NCI-H82 treated with DMSO at 0.1 percent for 48 hours (cell line): ENCODE measurements at regions not wholly inside any gene's neighbourhood (a gene's known extent, or its start where the extent isn't known, plus 50 kb on each side); places are given as distances from the start of the nearest gene placed in this dataset.
"Not testable (repeated sequence)": the region's sequence is repeated elsewhere in the genome, so short reads cannot be mapped to it uniquely, and the experiment has no call there.

Experiments used
- DNase-seq: peaks from one replicate; lab custom pipeline; 2025; ENCODE audit not compliant: unreplicated experiment; lab: John Stamatoyannopoulos, UW

DNA sequence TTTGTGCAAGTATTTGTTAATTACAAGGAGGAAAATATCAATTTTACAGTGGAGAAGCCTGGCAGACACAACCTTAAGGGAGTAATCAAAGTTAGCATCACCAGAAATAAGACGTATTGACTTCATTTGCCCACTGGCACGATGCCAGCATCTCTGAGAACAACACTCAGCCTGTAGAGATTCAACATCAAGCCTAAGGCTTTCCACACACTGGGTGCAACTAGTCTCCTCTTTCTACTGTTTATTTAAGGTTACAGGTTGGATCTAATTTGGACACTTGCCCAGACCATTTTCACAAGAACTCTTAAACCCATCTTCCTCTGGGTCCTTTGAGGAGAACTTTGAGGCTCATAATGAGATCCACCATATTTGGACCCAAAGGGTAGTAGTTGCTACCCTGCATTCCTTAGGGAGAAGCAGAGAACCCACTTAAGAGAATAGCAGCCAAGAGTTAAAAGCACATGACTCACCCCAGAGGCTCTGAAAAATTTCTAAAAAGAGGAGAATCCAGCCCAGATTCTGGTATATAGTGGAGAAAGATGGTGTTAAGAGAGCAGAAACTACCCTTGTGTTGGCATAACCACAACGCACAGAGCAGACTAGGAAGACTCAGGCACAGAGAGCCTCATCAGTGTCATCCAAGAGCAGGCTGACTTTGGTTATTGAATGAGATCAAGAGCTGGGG is 97.3 kb downstream of the CCDC71L start:
- no peak for DNase-seq

DNA sequence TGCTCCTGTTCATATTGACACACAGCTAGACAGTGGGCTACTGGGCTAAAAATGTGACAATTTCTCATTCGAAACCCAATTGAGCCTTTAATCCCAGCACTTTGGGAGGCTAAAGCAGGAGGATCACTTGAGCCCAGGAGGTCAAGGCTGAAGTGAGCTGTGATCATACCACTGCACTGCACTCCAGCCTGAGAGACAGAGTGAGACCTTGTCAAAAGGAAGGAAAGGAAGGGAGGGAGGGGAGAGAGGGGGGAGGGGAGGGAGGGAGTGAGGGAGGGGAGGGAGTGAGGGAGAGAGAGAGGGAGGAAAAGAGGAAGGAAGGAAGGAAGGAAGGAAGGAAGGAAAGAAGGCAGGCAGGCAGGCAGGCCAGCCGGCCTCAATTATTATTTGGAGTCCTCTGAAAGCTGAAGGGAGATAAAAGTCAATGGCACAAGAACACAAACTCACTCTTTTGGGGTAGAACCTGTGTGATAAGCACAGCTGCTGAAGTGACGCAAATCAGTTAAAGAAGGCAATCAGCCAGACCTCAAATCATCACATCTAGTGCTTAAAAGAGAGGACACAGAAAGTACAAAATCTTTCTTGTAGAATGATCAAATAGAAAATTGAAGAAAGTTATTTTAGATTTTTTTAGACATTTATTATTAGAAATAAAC is 98.1 kb downstream of the CCDC71L start:
- DNase-seq = no peak

DNA sequence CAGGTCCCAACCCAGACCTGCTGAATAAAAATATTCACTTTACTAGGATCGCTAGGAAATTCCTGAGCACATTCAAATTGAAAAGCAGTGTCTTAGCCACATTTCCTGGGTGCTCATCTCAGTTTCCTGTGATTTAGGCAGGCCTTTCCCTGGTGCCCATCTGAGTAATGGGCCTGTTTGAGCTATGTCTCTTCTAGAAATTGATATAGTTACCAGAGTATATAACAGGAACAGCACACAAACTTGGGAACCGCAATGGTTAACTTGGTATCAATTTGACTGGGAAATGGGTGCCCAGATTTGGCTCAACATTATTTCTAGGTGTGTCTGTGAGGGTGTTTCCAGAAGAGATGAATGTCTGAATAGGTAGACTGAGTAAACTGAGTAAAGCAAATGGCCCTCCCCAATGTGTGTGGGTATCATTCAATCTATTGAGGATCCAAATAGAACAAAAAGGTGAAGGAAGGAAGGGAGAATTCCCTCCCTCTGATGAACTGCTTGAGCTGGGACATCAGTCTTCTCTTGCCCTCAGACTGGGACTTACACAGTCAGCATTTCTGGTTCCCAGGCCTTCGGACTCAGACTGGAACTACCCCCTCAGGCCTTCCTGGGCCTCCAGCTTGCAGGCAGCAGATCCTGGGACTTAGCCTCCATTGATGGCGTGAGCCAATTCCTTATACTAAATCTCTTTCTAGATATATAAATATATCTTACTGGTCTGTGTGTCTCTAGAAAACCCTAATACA is 99.1 kb downstream of the CCDC71L start:
- DNase-seq = no peak

DNA sequence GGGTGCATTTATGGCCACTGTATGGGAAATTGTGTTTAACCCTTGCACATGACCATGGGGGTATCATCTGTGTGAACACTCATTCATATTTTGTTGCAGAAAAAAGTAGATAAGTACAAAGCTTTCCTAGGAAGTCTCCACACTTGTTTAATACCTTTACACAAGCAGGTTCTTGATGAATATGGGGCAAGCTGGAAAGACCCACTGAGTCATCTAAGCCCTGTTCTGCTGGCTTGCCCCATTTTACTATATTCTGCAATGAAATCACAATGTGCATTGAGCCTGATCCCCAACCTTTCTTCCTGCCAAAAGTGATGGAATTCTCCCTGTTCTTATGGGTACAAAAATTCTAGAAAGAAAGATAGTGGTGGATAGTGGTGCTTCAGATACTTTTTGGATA is 99.8 kb downstream of the CCDC71L start:
- no peak for DNase-seq

DNA sequence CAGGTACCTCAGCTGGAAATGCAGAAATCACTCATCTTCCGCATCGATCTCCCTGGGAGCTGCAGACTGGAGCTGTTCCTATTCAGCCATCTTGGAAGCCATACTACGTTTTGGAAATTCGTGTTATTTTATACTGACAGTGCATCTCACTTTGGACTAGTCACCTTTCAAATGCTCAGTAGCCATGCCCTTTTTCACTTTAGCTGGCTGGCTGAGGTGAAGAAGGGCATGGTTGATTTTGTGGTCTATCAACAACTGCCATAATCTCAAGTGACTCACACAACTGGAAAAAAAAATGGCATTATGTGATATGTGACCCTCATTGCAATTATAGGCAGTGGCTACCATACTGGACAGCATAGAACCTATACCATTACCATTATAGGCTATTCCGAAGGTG is 100.5 kb downstream of the CCDC71L start:
- DNase-seq = no peak

DNA sequence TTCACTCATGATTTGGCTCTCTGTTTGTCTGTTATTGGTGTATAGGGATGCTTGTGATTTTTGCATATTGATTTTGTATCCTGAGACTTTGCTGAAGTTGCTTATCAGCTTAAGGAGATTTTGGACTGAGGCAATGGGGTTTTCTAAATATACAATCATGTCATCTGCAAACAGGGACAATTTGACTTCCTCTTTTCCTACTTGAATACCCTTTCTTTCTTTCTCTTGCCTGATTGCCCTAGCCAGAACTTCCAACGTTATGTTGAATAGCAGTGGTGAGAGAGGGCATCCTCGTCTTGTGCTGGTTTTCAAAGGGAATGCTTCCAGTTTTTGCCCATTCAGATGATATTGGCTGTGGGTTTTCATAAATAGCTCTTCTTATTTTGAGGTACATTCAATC is 104.7 kb downstream of the CCDC71L start:
- DNase-seq = not testable (repeated sequence)

DNA sequence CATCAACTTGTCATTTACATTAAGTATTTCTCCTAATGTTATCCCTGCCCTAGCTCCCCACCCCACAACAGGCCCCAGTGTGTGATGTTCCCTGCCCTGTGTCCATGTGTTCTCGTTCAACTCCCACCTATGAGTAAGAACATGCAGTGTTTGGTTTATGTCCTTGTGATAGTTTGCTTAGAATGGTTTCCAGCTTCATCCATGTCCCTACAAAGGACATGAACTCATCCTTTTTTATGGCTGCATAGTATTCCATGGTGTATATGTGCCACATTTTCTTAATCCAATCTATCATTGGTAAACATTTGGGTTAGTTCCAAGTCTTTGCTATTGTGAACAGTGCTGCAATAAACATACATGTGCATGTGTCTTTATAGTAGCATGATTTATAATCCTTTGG is 106.3 kb downstream of the CCDC71L start:
- not testable (repeated sequence) for DNase-seq

DNA sequence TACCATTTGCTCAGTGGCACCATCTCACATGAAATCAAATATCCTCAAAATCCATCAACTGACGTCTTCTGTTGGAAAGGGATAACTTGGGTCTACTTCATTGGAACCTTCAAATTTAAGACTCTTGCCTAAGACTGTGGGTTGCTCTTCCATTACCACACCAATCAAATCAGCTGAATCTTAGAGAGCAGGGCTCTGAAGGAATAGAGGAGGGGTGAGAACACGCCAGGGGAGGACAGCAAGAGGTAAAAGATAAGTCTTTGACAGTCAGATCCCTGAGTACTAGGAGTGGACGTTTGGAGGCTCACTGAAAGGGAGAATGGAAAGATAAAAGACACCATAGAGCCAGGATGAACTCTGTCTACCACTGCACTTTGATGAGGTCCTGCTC is 107.5 kb downstream of the CCDC71L start:
- no peak for DNase-seq

DNA sequence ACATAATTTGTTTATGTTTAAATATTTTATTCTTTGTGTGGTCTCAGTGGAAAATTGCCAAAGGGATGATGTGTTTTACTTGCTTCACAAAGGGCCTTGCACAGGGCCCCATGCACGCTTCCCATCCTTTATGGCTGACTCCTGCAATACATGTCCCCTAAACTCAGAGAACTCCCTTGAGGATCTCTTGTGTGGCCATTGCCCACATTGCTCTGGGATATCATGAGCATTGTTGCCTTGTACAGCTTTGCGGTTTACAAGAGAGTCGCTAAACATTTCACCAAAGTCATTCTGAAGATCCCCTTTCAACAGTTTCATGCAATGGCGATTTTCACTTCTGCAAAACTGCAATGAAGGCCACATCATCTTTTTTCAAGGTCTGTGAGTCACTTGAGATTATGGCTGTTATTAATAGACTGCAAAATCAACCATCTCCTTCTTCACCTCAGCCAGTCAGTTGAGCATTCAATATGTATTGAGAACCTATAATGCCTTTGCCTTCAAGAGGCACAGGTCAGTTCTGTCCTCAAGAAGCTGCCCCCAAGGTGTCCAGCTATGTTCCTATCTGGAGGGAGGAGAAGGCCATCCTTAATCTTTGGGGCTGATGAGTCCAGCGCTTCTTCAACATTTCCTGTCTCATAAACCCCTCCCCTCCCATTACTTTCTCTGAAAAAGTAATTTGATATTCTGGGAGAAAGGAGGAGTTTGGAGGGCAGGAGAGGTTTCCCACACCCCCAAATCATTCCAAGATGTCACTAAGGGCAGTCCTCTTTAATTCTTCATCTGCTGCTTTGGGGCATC is 108.1 kb downstream of the CCDC71L start:
- DNase-seq = no peak

DNA sequence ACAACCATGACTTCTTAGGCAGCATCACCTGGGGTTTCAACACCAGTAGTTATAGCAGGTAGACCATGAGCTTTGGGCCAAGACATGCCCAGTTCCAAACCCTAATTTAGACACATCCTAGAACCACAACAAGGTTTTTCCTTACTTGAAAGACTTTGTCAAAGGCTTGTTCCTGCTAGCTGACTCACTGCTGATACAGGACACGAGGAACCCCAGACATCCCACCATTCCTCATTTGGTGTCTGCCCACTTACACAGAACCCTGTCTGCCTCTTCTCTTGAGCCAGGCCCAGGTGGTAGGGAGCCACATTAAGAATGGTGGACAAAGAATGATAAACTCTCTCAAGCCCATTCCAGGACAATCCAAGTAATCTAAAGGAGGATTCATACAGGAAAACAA is 109.0 kb downstream of the CCDC71L start:
- no peak for DNase-seq

DNA sequence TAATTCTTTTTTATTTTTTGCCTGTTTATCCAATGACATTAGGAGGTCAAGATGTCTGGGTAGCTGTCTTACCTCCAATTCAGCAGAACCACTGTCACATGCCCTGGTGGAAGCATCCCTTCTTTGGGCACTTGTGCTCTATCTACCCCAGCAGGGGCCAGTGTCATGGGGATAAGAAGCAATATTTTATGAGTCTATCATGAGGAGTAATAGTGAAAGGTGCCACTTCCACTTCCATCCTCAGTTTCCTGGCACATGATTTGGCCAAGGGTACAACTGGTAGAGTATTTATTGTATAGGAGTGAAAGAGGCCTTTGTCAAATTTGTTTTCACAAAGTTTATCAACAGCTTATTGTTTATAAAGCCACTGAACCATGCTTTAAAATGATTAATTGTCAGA is 112.5 kb downstream of the CCDC71L start:
- DNase-seq = no peak

DNA sequence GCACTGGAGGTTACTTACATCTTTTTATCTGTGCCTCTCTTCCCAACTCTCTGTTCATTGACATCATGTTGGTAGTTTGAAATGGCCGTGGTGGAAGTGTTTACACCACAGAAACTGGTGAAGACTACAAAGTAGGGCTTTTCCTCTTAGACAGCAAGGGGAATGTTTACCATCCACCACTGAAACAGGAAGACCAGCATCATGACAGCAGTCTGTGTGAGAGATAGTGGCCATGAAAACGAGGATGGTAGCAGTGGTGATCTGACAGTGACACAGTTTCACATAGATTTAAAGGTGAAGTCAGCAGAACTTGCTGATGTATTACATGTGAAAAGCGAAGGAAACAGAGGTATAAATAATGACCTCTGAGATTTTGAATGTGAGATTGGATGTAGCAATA is 115.7 kb downstream of the CCDC71L start:
- no peak for DNase-seq

DNA sequence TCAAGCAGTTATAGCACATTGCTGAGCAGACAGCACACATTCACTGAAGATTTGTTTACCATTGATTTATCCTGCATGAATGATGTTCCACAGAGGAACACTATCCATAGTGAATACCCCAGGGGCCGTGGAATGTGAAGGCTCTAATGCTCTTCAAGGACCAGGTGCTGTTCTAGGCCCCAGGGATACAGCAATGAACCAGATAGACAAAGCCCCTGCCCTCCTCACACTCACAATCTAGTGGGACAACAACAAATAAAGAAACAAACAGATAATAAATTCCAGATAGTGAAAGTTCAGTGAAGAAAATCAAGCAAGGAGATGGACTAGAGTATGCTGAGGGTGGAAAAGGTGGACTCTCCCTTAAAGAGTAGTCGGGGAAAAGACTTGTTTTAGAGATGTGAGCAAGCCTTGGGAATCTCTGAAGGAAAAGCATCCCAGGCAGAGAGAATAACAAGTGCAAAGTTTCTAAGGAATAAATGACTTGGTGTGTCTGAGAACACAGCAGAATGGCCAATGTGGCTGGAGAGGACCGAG is 117.7 kb downstream of the CCDC71L start:
- DNase-seq = no peak

DNA sequence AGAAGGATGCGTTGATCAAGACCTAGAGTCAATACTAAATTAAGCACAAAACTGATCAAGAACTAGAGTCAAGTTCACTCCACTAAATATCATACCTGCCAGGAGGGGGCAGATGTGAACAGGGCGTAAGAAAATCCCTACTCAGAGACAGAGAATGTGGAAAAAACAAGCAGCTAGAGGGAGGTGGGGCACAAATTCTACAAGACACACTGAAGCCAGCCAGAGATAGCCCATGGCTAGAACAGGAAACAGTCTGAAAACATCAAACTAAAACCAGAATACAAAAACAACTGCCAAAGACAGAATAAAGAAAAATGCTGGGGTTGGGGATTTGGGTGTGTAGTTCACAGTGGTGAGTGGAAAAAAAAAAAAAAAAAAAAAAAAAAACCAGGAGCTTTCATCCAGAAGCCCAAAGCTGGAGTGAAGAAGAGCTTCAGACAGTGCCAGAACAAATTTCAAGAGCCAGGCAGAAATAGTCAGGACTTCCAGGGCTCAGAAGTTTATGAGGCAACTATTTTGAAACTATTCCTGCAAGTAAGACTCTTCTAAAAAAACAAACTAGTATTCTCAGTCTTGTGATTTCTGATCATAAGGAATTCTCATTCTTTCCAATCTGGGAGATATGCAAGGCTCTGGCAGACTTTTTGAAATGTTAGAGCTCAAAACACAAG is 118.3 kb downstream of the CCDC71L start:
- DNase-seq = peak; percentile 38

DNA sequence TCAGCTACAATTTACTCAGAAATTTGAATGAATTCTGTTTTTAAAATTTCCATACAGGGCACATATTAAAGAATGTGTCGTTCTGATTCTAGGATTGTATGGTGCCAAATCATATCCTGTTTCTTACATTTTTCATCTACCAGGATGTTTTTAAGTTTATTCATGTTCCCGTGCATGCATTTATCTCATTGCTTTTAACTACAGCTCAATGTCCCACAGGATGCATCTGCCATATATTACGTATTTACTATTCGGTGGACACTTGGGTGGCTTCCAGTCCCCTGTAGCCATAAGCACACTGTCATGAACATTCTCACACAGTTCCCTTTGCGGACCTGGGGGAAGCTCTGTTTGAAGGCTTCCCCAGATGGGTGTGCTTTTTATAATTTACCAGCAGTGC is 122.3 kb downstream of the CCDC71L start:
- DNase-seq = no peak

DNA sequence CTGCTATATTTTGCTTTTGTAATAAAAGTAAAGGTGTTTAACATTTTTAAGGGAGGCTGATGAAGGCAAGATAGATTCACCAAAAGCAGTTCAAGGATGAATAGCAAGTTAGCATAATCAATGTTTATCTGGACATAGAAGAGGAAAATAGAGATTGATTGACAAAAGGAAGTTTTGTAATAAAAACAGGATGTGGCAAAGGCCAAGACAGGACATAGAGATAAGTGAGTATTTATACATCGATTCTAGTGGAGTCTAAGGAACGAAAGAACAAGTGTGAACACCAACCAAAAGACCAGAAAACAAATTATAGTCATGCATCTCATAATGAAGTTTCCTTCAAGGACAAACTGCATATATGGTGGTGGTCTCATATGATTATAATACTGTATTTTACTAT is 123.8 kb downstream of the CCDC71L start:
- no peak for DNase-seq

DNA sequence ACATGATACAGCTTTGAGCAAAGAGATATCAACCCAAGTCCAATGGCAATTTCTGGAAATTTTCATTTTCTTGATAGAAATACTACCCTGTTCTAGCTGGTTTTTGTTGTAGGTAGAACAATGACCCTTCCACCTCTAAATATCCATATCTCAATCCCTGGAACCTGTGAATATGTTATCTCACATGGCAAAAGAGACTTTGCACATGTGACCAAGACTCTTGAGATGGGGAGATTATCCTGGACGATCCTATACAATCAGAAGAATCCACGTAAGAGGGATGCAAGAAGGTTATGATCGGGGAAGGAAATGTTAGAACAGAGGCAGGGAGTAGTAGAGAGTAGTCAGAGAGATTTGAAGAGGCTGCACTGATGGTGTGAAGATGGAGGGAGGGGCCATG is 124.9 kb downstream of the CCDC71L start:
- DNase-seq = no peak

DNA sequence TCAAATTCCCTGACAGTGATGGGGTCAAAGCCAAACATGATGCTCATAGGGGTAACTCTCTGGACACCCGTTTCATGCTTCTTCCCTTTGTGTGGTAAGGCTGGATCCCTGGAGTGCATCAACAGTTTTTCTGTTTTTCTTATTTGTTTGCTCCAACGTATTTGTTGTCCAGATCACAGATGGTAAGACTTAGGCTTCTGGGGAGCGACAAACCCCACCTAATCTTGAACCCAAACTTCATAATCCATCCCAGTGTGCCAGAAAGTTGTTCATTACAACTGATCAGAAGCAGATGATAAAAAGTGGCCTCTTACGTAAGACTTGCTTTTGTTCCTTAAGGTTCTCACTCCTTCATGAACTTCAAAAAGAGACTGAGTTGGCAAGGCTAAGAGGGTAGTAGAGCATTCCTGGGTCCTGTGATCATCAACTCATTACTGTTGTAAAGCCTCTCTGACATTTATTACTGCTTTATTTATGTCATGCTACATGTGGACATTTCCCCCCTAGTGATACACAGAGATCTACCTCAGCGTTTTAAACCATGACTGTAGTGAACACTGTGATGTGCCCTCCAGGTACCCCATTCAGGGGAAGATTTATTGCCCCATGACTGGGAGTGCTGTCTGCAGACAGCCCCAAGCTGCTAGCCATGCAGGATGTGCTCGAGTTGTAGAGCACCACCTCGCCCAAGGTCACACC is 125.6 kb downstream of the CCDC71L start:
- DNase-seq = no peak

DNA sequence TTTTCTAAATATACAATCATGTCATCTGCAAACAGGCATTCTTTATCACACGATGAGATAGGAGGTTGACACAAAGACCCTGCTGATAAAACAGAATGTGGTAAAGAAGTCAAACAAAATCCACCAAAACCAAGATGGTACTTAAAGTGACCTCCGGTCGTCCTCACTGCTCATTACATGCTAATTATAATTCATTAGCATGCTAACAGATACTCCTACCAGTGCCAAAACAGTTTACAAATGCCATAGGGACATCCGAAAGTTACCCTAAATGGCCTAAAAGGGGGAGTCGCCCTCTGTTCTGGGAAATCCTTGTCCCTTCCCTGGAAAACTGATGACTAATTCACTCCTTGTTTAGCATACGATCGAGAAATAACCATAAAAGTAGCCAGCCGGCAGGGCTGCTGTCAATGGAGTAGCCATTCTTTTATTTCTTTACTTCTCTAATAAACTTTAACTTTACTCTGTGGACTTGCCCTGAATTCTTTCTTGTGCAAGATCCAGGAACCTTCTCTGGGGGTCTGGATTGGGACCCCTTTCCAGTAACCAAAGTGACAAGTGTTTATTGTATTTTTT is 126.6 kb downstream of the CCDC71L start:
- DNase-seq = no peak

DNA sequence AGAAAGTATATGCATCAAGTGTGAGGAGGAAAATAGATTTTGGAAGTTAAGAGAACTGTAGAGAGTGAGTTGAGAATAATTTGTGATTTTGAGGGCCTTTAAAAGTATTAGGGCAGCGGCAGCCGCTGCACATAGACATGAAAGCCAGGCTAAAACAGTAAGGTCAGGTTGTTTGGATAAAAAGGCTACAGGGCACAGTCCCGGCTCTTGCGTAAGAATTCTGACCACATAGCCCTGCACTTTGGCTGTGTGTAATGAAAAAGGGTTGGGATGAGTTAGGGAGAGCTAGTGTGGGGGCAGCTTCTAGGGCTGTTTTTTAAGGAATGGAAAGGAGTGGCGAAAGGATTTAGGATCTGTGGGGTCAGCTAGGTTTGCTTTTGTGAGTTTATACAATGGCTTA is 130.8 kb downstream of the CCDC71L start:
- DNase-seq = not testable (repeated sequence)
